HL-60 (cell line): ENCODE measurements at regions not wholly inside any gene's neighbourhood (a gene's known extent, or its start where the extent isn't known, plus 50 kb on each side); places are given as distances from the start of the nearest gene placed in this dataset.

Source experiments
- DNase-seq, 2 experiments: peaks; one replicate each; pipeline ENCODE4 v3.0.0-alpha.2; 2010 to 2020; ENCODE audit warnings: low read depth in 1 of 2, low spot score in 1 of 2
- H3K27ac ChIP-seq: fragments of 250-450 bp; sonication (Bioruptor Pico); replicated peaks from 2 replicates; pipeline ENCODE4 v1.5.1; 2020; ENCODE audit warnings: mild to moderate bottlenecking, moderate library complexity
- H3K27me3 ChIP-seq: fragments of 250-450 bp; sonication (Bioruptor Pico); 2 replicates; pipeline ENCODE4 v1.5.1; 2021; ENCODE audit warnings: mild to moderate bottlenecking, moderate library complexity; ENCODE audit not compliant: insufficient read depth, poor library complexity, severe bottlenecking
- H3K4me3 ChIP-seq: replicated peaks from 2 replicates; pipeline ENCODE4 v1.5.1; 2011; ENCODE audit warnings: mild to moderate bottlenecking, control low read depth, low read length; ENCODE audit not compliant: insufficient read depth
- GABPA ChIP-seq: IDR thresholded peaks from 2 replicates; pipeline ENCODE4 v1.6.1; 2012; ENCODE audit warnings: low read depth
- POLR2AphosphoS5 ChIP-seq: IDR thresholded peaks from 2 replicates; pipeline ENCODE4 v1.6.1; 2012; ENCODE audit warnings: low read depth
- SPI1 ChIP-seq: IDR thresholded peaks from 2 replicates; pipeline ENCODE4 v1.6.1; 2012; ENCODE audit warnings: low read depth, mild to moderate bottlenecking, borderline replicate concordance
- TF ChIP-seq, protein P1 (sequence below): IDR thresholded peaks from one replicate; pipeline ENCODE4 v1.5.1; 2011; ENCODE audit warnings: low read length, control low read depth, inconsistent platforms; ENCODE audit not compliant: insufficient read depth
- TF ChIP-seq, protein P2 (sequence below): IDR thresholded peaks from 2 replicates; pipeline ENCODE4 v1.6.1; 2012; ENCODE audit warnings: low read depth; ENCODE audit not compliant: insufficient replicate concordance

DNA sequence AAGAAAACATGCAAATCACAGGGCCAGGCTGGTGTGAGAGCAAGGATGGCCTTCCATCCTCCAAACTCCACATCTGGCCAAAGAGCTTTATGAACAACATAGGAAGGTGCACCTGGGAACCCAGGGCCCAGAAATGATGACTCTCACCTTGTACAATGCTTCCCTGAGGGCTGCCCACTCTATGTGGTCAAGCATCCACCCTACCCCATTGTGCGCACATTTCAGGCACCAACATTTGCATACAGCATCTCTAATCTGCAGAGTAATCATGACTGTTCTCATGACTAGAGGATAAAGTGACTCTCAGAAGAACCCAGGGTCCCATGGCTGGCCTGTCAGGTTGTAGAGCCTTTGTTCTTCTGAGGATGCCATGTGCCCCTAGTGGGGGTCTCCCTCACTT is 57.2 kb upstream of the NTF3 start:
- DNase-seq, result no peak

DNA sequence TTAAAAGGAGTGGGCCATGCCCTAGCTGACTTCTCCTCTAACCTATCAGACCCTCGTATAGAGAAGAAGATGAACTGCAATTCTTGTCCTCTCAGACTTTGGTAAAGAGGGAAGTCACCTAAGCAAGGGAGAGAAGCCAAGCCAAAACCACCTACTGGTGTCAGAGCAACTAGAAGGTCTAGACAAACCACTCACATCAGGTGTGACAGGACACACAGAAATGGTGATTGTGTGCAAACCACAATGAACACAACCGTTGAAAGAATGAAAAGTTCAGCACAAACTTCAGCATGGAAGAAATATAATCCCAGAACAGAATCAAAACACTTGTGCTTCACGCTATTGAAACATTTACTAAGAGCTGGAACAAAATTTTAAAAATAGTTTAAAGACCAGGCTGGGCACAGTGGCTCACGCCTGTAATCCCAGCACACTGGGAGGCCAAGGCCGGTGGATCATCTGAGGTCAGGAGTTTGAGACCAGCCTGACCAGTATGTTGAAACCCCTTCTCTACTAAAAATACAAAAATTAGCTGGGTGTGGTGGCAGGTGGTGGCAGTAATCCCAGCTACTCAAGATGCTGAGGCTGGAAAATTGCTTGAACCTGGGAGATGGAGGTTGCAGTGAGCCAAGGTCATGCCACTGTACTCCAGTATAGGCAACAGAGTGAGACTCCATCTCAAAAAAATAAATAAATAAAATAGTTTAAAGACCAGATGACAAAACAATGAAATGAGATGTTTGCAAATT is 56.2 kb upstream of the NTF3 start:
- Histone ChIP-seq H3K4me3 (no peak overlapping the region), H3K27me3 (no peaks in the 10 kb centered on the region), H3K27ac (no peak overlapping the region)
- no peak for DNase-seq
- no peak for TF ChIP-seq GABPA
- TF ChIP-seq SPI1, result no peak

More for the DNA sequence above, 57.2 kb upstream of the NTF3 start:
- H3K4me3 ChIP-seq, result no peak overlapping the region
- H3K27ac ChIP-seq, result no peak overlapping the region
- TF ChIP-seq, protein P1, sequence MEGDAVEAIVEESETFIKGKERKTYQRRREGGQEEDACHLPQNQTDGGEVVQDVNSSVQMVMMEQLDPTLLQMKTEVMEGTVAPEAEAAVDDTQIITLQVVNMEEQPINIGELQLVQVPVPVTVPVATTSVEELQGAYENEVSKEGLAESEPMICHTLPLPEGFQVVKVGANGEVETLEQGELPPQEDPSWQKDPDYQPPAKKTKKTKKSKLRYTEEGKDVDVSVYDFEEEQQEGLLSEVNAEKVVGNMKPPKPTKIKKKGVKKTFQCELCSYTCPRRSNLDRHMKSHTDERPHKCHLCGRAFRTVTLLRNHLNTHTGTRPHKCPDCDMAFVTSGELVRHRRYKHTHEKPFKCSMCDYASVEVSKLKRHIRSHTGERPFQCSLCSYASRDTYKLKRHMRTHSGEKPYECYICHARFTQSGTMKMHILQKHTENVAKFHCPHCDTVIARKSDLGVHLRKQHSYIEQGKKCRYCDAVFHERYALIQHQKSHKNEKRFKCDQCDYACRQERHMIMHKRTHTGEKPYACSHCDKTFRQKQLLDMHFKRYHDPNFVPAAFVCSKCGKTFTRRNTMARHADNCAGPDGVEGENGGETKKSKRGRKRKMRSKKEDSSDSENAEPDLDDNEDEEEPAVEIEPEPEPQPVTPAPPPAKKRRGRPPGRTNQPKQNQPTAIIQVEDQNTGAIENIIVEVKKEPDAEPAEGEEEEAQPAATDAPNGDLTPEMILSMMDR, result no peak
- TF ChIP-seq GABPA (no peak), POLR2AphosphoS5 (no peak), SPI1 (no peak)
- TF ChIP-seq, protein P2, sequence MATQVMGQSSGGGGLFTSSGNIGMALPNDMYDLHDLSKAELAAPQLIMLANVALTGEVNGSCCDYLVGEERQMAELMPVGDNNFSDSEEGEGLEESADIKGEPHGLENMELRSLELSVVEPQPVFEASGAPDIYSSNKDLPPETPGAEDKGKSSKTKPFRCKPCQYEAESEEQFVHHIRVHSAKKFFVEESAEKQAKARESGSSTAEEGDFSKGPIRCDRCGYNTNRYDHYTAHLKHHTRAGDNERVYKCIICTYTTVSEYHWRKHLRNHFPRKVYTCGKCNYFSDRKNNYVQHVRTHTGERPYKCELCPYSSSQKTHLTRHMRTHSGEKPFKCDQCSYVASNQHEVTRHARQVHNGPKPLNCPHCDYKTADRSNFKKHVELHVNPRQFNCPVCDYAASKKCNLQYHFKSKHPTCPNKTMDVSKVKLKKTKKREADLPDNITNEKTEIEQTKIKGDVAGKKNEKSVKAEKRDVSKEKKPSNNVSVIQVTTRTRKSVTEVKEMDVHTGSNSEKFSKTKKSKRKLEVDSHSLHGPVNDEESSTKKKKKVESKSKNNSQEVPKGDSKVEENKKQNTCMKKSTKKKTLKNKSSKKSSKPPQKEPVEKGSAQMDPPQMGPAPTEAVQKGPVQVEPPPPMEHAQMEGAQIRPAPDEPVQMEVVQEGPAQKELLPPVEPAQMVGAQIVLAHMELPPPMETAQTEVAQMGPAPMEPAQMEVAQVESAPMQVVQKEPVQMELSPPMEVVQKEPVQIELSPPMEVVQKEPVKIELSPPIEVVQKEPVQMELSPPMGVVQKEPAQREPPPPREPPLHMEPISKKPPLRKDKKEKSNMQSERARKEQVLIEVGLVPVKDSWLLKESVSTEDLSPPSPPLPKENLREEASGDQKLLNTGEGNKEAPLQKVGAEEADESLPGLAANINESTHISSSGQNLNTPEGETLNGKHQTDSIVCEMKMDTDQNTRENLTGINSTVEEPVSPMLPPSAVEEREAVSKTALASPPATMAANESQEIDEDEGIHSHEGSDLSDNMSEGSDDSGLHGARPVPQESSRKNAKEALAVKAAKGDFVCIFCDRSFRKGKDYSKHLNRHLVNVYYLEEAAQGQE, result no peak
- no peaks in the 10 kb centered on the region for H3K27me3 ChIP-seq

DNA sequence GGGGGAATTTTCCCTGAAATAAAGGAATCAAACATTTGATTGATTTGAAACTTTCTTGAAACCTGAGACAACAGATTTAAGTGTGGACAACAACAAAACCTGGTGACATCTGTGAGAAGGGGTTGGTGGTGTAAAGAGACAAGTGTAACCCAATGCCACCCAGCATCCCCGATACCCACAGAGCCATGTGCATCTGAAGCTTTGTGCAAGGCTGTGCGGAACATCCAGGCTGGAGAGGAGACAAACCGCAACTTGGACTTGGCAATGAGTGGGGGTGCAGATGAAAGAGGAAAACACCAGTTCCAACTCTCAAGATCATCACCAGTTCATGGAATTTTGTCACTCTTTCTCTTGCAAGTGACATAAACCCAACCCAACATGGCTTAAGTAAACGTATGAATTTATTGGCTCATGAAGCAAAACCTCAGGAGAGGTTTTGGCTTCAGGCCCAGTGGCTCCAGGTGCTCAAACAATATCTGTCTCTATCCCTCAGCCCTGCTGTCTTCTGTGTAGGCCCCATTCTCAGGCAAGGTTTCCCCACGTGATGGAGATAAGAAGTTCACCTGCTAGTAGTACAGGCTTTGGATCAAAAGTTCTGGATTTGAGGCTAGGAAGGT is 55.2 kb upstream of the NTF3 start:
- Histone ChIP-seq H3K27me3 (no peaks in the 10 kb centered on the region), H3K4me3 (no peak overlapping the region), H3K27ac (no peak overlapping the region)
- TF ChIP-seq, protein P2, result no peak
- TF ChIP-seq, protein P1, result no peak
- TF ChIP-seq SPI1, result no peak
- no peak for TF ChIP-seq GABPA
- DNase-seq, result no peak

DNA sequence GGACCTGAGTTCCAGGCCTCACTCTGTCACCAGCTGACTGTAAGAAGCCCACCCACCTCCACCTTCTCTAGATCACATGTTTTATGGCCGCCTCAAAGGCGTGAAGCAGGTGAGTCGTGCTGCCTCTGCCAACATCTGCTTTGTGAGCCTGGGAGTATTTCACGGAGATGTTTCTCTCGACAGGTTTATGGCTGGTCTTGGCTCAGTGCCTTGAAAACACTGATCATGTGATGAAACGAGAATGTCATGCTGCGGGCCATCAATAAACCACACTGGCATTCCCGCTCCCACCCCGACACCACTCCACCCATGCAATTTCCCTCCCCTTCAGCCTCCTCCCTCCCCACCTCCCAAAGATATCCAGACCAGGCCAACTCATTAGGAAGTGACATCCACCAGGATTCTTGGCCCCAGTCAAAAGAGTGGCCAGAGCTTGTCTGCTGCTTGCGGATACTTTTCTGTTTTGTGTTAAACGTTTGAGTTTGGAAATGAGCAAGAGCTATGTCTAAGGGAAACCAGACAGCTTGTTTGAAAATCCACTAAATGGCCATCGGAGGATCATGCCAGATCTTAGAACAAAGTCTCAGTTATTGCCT is 53.8 kb upstream of the NTF3 start:
- no peak for DNase-seq
- TF ChIP-seq GABPA, result no peak
- TF ChIP-seq, protein P2, result no peak
- TF ChIP-seq POLR2AphosphoS5, result no peak
- TF ChIP-seq SPI1, result no peak
- TF ChIP-seq, protein P1, result no peak
- Histone ChIP-seq H3K4me3 (no peak overlapping the region), H3K27me3 (no peaks in the 10 kb centered on the region), H3K27ac (no peak overlapping the region)
